Breast epithelium (tissue), 3 donors: ENCODE measurements at regions not wholly inside any gene's neighbourhood (a gene's known extent, or its start where the extent isn't known, plus 50 kb on each side); places are given as distances from the start of the nearest gene placed in this dataset.

Experiments
- POLR2A ChIP-seq: fragments of 450-650 bp; IDR thresholded peaks from one replicate; pipeline ENCODE4 v1.6.1; 2016; ENCODE audit warnings: antibody characterized with exemption, mild to moderate bottlenecking, moderate library complexity
- POLR2AphosphoS5 ChIP-seq, 3 donors: sonication (generic); formaldehyde crosslinking; IDR thresholded peaks; one replicate each; pipeline ENCODE4 v1.6.1; 2017; ENCODE audit warnings: antibody characterized with exemption in 3 of 3
- TF ChIP-seq, protein P1 (sequence below), 3 donors: fragments of 450-650 bp; IDR thresholded peaks; one replicate each; pipeline ENCODE4 v1.5.1; 2016 to 2017; ENCODE audit warnings: antibody characterized with exemption in 3 of 3, mild to moderate bottlenecking in 3 of 3, moderate library complexity in 3 of 3

GRCh38 chr5:17022296-17022695 is 86.2 kb upstream of the MYO10 start:
- TF ChIP-seq, protein P1, sequence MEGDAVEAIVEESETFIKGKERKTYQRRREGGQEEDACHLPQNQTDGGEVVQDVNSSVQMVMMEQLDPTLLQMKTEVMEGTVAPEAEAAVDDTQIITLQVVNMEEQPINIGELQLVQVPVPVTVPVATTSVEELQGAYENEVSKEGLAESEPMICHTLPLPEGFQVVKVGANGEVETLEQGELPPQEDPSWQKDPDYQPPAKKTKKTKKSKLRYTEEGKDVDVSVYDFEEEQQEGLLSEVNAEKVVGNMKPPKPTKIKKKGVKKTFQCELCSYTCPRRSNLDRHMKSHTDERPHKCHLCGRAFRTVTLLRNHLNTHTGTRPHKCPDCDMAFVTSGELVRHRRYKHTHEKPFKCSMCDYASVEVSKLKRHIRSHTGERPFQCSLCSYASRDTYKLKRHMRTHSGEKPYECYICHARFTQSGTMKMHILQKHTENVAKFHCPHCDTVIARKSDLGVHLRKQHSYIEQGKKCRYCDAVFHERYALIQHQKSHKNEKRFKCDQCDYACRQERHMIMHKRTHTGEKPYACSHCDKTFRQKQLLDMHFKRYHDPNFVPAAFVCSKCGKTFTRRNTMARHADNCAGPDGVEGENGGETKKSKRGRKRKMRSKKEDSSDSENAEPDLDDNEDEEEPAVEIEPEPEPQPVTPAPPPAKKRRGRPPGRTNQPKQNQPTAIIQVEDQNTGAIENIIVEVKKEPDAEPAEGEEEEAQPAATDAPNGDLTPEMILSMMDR (IDR thresholded peaks at IDR 0.05): no peak
- no peak for TF ChIP-seq POLR2A
- TF ChIP-seq POLR2AphosphoS5 (IDR thresholded peaks at IDR 0.05): no peak
